ENCODE measurements at regions not wholly inside any gene's neighbourhood (a gene's known extent, or its start where the extent isn't known, plus 50 kb on each side); places are given as distances from the start of the nearest gene placed in this dataset.

GRCh38 chr1:81493102-81493869 is 307.4 kb upstream of the ADGRL2 start:
- TF ChIP-seq YY1 (IDR thresholded peaks at IDR 0.05; ENCODE audit: insufficient read depth, insufficient read length) (no peak), ZNF274 (IDR thresholded peaks at IDR 0.05; ENCODE audit: low read depth, low read length) (no peak)
